Psoas muscle (tissue), 7 donors: ENCODE measurements at regions not wholly inside any gene's neighbourhood (a gene's known extent, or its start where the extent isn't known, plus 50 kb on each side); places are given as distances from the start of the nearest gene placed in this dataset.
A peak's percentile ranks its signal among the peaks of the same experiment; 100 is the strongest.

Experiments used
- ATAC-seq, 4 donors: fragments of 200-7000 bp; cut with Tn5 transposase; one replicate each; pipeline ENCODE4 v1.9.1; 2020; ENCODE audit warnings: moderate library complexity in 3 of 4, mild to moderate bottlenecking in 2 of 4
- DNase-seq, 2 donors: peaks; one replicate each; pipeline ENCODE4 v3.0.0-alpha.2; 2020
- H3K27ac ChIP-seq: fragments of 200-600 bp; one replicate; pipeline ENCODE4 v1.8.0; 2022
- H3K27me3 ChIP-seq, 3 donors: fragments of 200-600 bp in 1 of 3; one replicate each; pipeline versions ENCODE4 v1.6.1 to v1.8.0; 2013 to 2022; ENCODE audit warnings: low read length in 2 of 3, mild to moderate bottlenecking in 2 of 3, moderate library complexity in 1 of 3; ENCODE audit not compliant: insufficient read depth in 3 of 3
- H3K36me3 ChIP-seq, 2 donors: fragments of 200-600 bp in 1 of 2; one replicate each; pipeline versions ENCODE4 v1.6.1 to v1.8.0; 2013 to 2022; ENCODE audit warnings: low read depth in 1 of 2, mild to moderate bottlenecking in 1 of 2, moderate library complexity in 1 of 2; ENCODE audit not compliant: insufficient read depth in 1 of 2
- H3K4me1 ChIP-seq: fragments of 200-600 bp; one replicate; pipeline ENCODE4 v1.8.0; 2022
- H3K4me3 ChIP-seq: fragments of 200-600 bp; one replicate; pipeline ENCODE4 v1.8.0; 2022; ENCODE audit warnings: mild to moderate bottlenecking
- H3K9me3 ChIP-seq: fragments of 200-600 bp; one replicate; pipeline ENCODE4 v1.8.0; 2022
- WGBS, 3 donors: extraction: QIAGEN DNeasy Blood & Tissue Kit; methylation state at CpG; one replicate each; pipeline versions ENCODE4 v1.1.6 to v1.1.7; 2013; 5-methylcytosine and 5-hydroxymethylcytosine counted together
- intact Hi-C, 2 donors: fragments of 100-400 bp; cut with DNase I; formaldehyde crosslinking; loops; one replicate each; pipeline versions ENCODE4 v1.11.0 to v1.14.2; 2022
- TF ChIP-seq, protein P1 (sequence below): fragments of 200-600 bp; IDR thresholded peaks from one replicate; pipeline ENCODE4 v1.8.0; 2022; ENCODE audit warnings: antibody characterized with exemption
- donor health status: healthy with polysubstance abuse.
- donor health status: DM: no; HTN: no; CAD: no; lungs with moderate emphysema.
- donor health status: Bipolar disorder and iron deficiency.
- donor health status: healthy.
- donor health status: DM: yes; HTN: yes; CAD: no.
- donor health status: DM: no; HTN: no; CAD: no.
- donor health status: DM: yes; HTN: yes; CAD: no.

DNA sequence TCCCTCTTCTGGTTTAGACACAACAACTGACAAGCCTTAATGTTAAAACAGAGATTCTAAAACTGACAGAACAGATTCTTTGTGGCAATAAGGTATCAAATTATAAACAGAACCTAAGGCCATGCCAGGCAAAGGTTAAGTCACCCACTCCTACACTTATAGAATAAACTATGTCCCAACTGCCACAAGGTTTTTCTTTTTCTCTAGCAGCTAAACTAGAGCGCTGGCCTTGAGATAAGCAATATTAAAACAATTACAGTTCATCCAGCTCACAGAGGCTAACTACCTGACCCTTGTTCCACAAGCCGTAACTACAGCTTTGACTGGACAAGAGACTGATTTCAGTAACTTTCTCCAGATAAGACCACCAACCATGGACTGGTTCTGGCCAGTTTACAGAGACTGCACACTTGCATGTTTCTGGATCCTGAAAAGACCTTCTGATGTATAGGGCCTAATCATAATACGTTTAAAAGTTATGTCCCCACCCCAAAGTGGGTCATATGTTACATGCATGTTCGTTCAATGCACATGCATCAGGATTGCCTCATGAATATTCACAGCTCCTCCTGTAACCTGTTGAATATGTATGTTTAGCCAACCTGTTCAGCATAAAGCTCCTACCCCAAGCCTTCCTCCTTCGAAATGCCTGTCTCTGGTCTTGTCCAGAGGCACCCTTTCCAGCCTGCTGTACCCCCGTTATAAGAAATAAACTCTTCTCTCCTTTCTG is 61.9 kb upstream of the VASH1 start:
- H3K4me1 ChIP-seq: peaks cover 6% of the 10 kb centered on the region
- no peak for ATAC-seq
- intact Hi-C loops: no loop called here
- WGBS, 3 donors: 64 to 81% (median 65%) methylated on average over 6 of the region's 6 CpGs
- H3K4me3 ChIP-seq: no peak overlapping the region
- TF ChIP-seq, protein P1, sequence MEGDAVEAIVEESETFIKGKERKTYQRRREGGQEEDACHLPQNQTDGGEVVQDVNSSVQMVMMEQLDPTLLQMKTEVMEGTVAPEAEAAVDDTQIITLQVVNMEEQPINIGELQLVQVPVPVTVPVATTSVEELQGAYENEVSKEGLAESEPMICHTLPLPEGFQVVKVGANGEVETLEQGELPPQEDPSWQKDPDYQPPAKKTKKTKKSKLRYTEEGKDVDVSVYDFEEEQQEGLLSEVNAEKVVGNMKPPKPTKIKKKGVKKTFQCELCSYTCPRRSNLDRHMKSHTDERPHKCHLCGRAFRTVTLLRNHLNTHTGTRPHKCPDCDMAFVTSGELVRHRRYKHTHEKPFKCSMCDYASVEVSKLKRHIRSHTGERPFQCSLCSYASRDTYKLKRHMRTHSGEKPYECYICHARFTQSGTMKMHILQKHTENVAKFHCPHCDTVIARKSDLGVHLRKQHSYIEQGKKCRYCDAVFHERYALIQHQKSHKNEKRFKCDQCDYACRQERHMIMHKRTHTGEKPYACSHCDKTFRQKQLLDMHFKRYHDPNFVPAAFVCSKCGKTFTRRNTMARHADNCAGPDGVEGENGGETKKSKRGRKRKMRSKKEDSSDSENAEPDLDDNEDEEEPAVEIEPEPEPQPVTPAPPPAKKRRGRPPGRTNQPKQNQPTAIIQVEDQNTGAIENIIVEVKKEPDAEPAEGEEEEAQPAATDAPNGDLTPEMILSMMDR: no peak
- no peak overlapping the region for H3K27ac ChIP-seq
- no peaks in the 10 kb centered on the region for H3K36me3 ChIP-seq
- H3K27me3 ChIP-seq: no peaks in the 10 kb centered on the region
- no peak for DNase-seq
- no peaks in the 10 kb centered on the region for H3K9me3 ChIP-seq

DNA sequence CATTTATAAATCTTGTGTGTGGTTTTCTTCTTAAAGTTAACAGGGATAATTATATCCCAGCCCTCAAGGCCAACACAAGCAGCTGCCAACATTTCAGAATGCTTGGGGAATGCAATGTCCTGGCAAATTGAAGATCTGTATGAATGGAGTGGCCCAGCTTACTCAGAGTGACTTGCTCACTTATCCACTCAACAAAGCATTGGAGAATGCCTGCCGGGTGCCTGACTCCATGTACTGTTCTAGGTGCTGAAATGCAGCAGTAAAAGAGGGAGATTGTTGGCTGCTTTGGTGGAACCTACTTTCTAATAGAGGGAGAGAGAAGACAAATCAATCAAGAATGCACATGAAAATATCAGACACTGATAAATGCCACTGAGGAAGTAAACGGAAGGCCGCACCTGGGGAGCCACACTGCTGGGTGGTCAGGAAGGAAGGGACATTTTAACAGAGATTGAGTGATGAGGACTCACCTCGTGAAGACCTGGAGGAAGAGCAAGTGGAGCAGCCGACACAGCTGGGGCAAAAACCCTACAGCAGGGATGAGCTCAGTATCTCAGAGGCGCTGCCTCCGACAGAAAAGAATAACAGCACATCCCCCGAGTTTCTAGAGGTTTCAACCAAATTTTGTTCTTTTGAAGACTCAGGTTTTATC is 61.2 kb upstream of the VASH1 start:
- TF ChIP-seq, protein P1: no peak
- 80 to 83% (median 82%) methylated on average over 8 of the region's 8 CpGs for WGBS, 3 donors
- H3K36me3 ChIP-seq: no peaks in the 10 kb centered on the region
- no peak for DNase-seq
- peaks cover 6% of the 10 kb centered on the region for H3K4me1 ChIP-seq
- peak in 3 of 4 donors; percentile 36 to 72 (median 47) for ATAC-seq
- intact Hi-C loops: no loop called here
- H3K4me3 ChIP-seq: no peak overlapping the region
- H3K27ac ChIP-seq: no peak overlapping the region
- no peaks in the 10 kb centered on the region for H3K9me3 ChIP-seq
- H3K27me3 ChIP-seq: no peaks in the 10 kb centered on the region

DNA sequence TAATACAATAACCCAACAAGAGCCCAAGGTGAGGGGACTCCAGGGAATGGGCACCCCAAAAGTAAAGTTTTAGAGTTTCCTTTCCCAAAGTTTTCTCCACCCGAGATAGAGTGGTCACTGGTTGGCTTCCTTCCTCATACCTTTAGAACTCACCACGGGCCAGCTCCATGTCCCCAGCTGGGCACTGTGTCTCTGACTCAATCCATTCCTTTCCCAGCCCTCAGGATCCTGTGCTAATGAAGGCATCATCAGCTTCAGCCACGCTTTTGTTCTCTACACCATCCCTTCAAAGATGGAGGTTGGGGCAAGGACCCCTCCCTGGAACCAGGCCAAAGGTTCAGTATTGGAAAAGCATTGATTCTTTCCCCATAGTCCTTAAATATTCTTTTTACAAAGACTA is 59.8 kb upstream of the VASH1 start:
- Histone ChIP-seq H3K9me3 (no peaks in the 10 kb centered on the region), H3K27ac (no peak overlapping the region), H3K36me3 (no peaks in the 10 kb centered on the region), H3K4me1 (peaks cover 6% of the 10 kb centered on the region), H3K4me3 (no peak overlapping the region), H3K27me3 (no peaks in the 10 kb centered on the region)
- intact Hi-C loops: no loop called here
- TF ChIP-seq, protein P1: no peak
- ATAC-seq (no peak), DNase-seq (no peak)
- 85 to 87% (median 87%) methylated on average over 3 of the region's 3 CpGs for WGBS, 3 donors

DNA sequence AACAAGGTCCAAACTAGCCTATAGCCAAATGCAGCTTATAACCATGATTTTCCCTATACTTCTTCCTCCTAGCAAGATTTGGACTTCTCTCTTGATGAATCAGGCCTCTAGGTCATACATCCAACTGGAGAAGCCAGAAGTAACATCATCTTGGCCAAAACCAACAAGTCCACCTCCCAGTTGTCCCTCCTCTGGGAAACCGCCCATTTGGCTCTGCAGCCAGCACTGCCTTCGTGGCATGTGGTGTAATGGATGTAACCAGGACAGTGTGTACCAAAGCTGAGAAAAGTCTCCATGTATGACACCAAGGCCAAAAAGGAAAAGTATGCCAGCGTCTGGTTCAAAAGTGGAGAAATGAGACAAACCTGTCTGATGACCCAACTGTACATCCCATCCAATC is 59.3 kb upstream of the VASH1 start:
- no peaks in the 10 kb centered on the region for H3K36me3 ChIP-seq
- H3K4me1 ChIP-seq: peaks cover 6% of the 10 kb centered on the region
- intact Hi-C loops: no loop called here
- H3K9me3 ChIP-seq: no peaks in the 10 kb centered on the region
- H3K27ac ChIP-seq: no peak overlapping the region
- WGBS, 3 donors: 43 to 63% (median 48%) methylated on average over 3 of the region's 3 CpGs
- DNase-seq (peak; percentile 76 to 79), ATAC-seq (peak in 3 of 4 donors; percentile 46 to 67 (median 47))
- TF ChIP-seq, protein P1: no peak
- H3K27me3 ChIP-seq: no peaks in the 10 kb centered on the region
- H3K4me3 ChIP-seq: no peak overlapping the region
